CD4-positive, alpha-beta T cell (primary cell): ENCODE measurements at regions not wholly inside any gene's neighbourhood (a gene's known extent, or its start where the extent isn't known, plus 50 kb on each side); places are given as distances from the start of the nearest gene placed in this dataset.
A peak's percentile ranks its signal among the peaks of the same experiment; 100 is the strongest.

Source experiments
- ATAC-seq: fragments of 200-7000 bp; cut with Tn5 transposase; one replicate; pipeline ENCODE4 v1.10.0; 2022; ENCODE audit warnings: mild to moderate bottlenecking; ENCODE audit not compliant: poor library complexity
- CTCF ChIA-PET: fragments of 350-600 bp; sonication (Branson Sonifier 250); formaldehyde crosslinking; loops from one replicate; lab custom pipeline; 2021; ENCODE audit warnings: antibody characterized with exemption, inconsistent platforms; lab: Charles Lee
- POLR2A ChIA-PET: fragments of 350-600 bp; sonication (Branson Sonifier 250); formaldehyde crosslinking; loops from one replicate; lab custom pipeline; 2021; ENCODE audit warnings: antibody characterized with exemption, inconsistent platforms; lab: Charles Lee
- DNase-seq, 14 experiments: peaks; one replicate each; pipeline ENCODE4 v3.0.0-alpha.2; 2013 to 2020; ENCODE audit warnings: mixed read lengths in 2 of 14
- H3K27ac ChIP-seq, 2 donors: one replicate each; pipeline versions ENCODE4 v1.5.1 to v1.7.0; 2013; ENCODE audit warnings: low read length in 2 of 2, low read depth in 1 of 2, mild to moderate bottlenecking in 1 of 2
- H3K27me3 ChIP-seq, 2 experiments: 1 replicate in 1 of 2; 2 replicates in 1 of 2; pipeline versions ENCODE4 v1.6.1 to v1.7.0; 2013; ENCODE audit warnings: low read length in 2 of 2, control low read depth in 1 of 2, mild to moderate bottlenecking in 1 of 2, moderate library complexity in 1 of 2; ENCODE audit not compliant: insufficient read depth in 2 of 2, control insufficient read depth in 1 of 2
- H3K36me3 ChIP-seq: one replicate; pipeline ENCODE4 v1.6.1; 2013; ENCODE audit warnings: low read length, control low read depth; ENCODE audit not compliant: insufficient read depth
- H3K4me1 ChIP-seq: one replicate; pipeline ENCODE4 v1.6.1; 2013; ENCODE audit warnings: low read length, control low read depth; ENCODE audit not compliant: insufficient read depth
- H3K4me3 ChIP-seq: one replicate; pipeline ENCODE4 v1.5.1; 2013; ENCODE audit warnings: mild to moderate bottlenecking, low read length, moderate library complexity
- H3K9me3 ChIP-seq, 2 experiments: 1 replicate in 1 of 2; 2 replicates in 1 of 2; pipeline versions ENCODE4 v1.6.1 to v1.7.0; 2013; ENCODE audit warnings: low read length in 2 of 2, mild to moderate bottlenecking in 2 of 2, control low read depth in 1 of 2, moderate library complexity in 1 of 2; ENCODE audit not compliant: control insufficient read depth in 1 of 2, insufficient read depth in 1 of 2
- H3K27ac Mint-ChIP-seq: one replicate; pipeline ENCODE4 v1.8.0; 2020; ENCODE audit warnings: mixed read lengths
- H3K27me3 Mint-ChIP-seq: one replicate; pipeline ENCODE4 v1.8.0; 2021; ENCODE audit warnings: mixed read lengths
- H3K36me3 Mint-ChIP-seq: one replicate; pipeline ENCODE4 v1.8.0; 2021; ENCODE audit warnings: low read depth, mixed read lengths
- H3K4me1 Mint-ChIP-seq: one replicate; pipeline ENCODE4 v1.8.0; 2021; ENCODE audit warnings: low read depth, mixed read lengths
- H3K4me3 Mint-ChIP-seq: one replicate; pipeline ENCODE4 v1.8.0; 2020; ENCODE audit warnings: mild to moderate bottlenecking, mixed read lengths
- H3K9me3 Mint-ChIP-seq: one replicate; pipeline ENCODE4 v1.8.0; 2020; ENCODE audit warnings: mixed read lengths
- CTCF ChIP-seq: fragments of 200-600 bp; IDR thresholded peaks from one replicate; pipeline ENCODE4 v1.8.0; 2022; ENCODE audit warnings: antibody characterized with exemption, mild to moderate bottlenecking
- intact Hi-C, 2 experiments: fragments of 100-400 bp; cut with DNase I in 1 of 2; cut with micrococcal nuclease in 1 of 2; formaldehyde crosslinking; loops; one replicate each; pipeline versions ENCODE4 v1.15.1 to v1.9.0; 2023 to 2025; cut with DNase I, micrococcal nuclease

- H3K9me3 Mint-ChIP-seq: peaks cover 6% of the 10 kb centered on the region
- H3K27ac Mint-ChIP-seq: no peak overlapping the region
- Histone ChIP-seq H3K27me3 (peaks cover 0 to 10% of the 10 kb centered on the region in 2 experiments), H3K9me3 (peaks cover 0 to 28% of the 10 kb centered on the region in 2 experiments), H3K4me3 (no peak overlapping the region), H3K27ac (no peak overlapping the region), H3K36me3 (no peaks in the 10 kb centered on the region), H3K4me1 (no peaks in the 10 kb centered on the region)
- H3K36me3 Mint-ChIP-seq: no peaks in the 10 kb centered on the region
- ATAC-seq (no peak), DNase-seq (peak in 1 of 14 experiments; percentile 31)
- CTCF ChIA-PET: no interaction called here
- POLR2A ChIA-PET: no interaction called here
- H3K4me3 Mint-ChIP-seq: no peak overlapping the region
- peaks cover 19% of the 10 kb centered on the region for H3K27me3 Mint-ChIP-seq
- no peaks in the 10 kb centered on the region for H3K4me1 Mint-ChIP-seq
- no peak for TF ChIP-seq CTCF
- intact Hi-C loops: no loop called here
Observed at GRCh38 chr2:238997684-238998083, 149.8 kb downstream of the TWIST2 start.
